ENCODE measurements at regions not wholly inside any gene's neighbourhood (a gene's known extent, or its start where the extent isn't known, plus 50 kb on each side); places are given as distances from the start of the nearest gene placed in this dataset.

DNA sequence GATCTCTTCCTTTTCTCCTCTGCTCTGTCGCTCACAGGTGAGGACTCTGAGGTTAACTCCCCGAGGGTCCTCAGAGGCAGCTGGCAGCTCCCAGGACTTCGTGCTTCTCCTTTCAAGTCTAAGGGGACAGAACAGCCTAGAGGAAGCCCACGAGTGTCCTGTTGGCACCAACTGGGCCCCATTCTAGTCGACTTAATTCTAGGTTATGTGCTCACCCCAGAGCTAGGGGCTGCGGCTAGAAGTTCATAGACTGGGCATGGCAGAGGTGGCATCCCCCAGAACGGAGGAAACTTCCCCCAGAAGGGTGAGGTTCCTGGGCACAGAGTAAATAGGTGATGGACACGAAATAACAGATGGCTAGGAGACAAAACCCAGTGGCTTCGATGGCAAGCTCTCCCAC lies 259.4 kb downstream of the TEX36 start:
- TF ChIP-seq POLR2AphosphoS5 (IDR thresholded peaks at IDR 0.05; ENCODE audit: insufficient read depth, low read depth, low read length), result no peak
- TF ChIP-seq, protein P1, sequence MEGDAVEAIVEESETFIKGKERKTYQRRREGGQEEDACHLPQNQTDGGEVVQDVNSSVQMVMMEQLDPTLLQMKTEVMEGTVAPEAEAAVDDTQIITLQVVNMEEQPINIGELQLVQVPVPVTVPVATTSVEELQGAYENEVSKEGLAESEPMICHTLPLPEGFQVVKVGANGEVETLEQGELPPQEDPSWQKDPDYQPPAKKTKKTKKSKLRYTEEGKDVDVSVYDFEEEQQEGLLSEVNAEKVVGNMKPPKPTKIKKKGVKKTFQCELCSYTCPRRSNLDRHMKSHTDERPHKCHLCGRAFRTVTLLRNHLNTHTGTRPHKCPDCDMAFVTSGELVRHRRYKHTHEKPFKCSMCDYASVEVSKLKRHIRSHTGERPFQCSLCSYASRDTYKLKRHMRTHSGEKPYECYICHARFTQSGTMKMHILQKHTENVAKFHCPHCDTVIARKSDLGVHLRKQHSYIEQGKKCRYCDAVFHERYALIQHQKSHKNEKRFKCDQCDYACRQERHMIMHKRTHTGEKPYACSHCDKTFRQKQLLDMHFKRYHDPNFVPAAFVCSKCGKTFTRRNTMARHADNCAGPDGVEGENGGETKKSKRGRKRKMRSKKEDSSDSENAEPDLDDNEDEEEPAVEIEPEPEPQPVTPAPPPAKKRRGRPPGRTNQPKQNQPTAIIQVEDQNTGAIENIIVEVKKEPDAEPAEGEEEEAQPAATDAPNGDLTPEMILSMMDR (IDR thresholded peaks at IDR 0.05; ENCODE audit: extremely low read depth in 1 of 2, insufficient read depth in 1 of 2, low read depth in 1 of 2, low read length in 2 of 2), result no peak
- no peak for TF ChIP-seq EZH2 (IDR thresholded peaks at IDR 0.05; ENCODE audit: borderline replicate concordance, low read depth, low read length, severe bottlenecking)
- TF ChIP-seq POLR2A (IDR thresholded peaks at IDR 0.05; ENCODE audit: low read depth, low read length), result no peak
- TF ChIP-seq, protein P2, sequence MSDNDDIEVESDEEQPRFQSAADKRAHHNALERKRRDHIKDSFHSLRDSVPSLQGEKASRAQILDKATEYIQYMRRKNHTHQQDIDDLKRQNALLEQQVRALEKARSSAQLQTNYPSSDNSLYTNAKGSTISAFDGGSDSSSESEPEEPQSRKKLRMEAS (IDR thresholded peaks at IDR 0.05; ENCODE audit: insufficient read depth, insufficient read length), result no peak
- TF ChIP-seq FOS (IDR thresholded peaks at IDR 0.05; ENCODE audit: borderline replicate concordance, insufficient read depth, low read length), result no peak
